GM12875 (cell line): ENCODE measurements at regions not wholly inside any gene's neighbourhood (a gene's known extent, or its start where the extent isn't known, plus 50 kb on each side); places are given as distances from the start of the nearest gene placed in this dataset.

Source experiments
- H3K4me3 ChIP-seq: one replicate; pipeline ENCODE4 v1.5.1; 2011; ENCODE audit warnings: low read depth, low read length, control low read depth
- CTCF ChIP-seq: IDR thresholded peaks from 2 replicates; pipeline ENCODE4 v1.5.1; 2011; ENCODE audit warnings: low read depth, mild to moderate bottlenecking, control low read depth, inconsistent platforms, low read length, moderate library complexity, borderline replicate concordance; ENCODE audit not compliant: insufficient read depth

GRCh38 chr2:60317844-60318243, 235.6 kb downstream of the BCL11A start:
- no peak overlapping the region for H3K4me3 ChIP-seq
- TF ChIP-seq CTCF = no peak

- H3K4me3 ChIP-seq = no peak overlapping the region
- no peak for TF ChIP-seq CTCF
Measured at GRCh38 chr2:60317034-60317386, 236.4 kb downstream of the BCL11A start.

GRCh38 chr2:60316381-60317033, 236.9 kb downstream of the BCL11A start:
- no peak for TF ChIP-seq CTCF
- H3K4me3 ChIP-seq = no peak overlapping the region

- peak; percentile 19; the same call in 1 of the 2 replicates for TF ChIP-seq CTCF
- no peak overlapping the region for H3K4me3 ChIP-seq
Measured at GRCh38 chr2:60313470-60314172, 239.8 kb downstream of the BCL11A start.

- no peak overlapping the region for H3K4me3 ChIP-seq
- TF ChIP-seq CTCF = no peak
Measured at GRCh38 chr2:60312618-60313017, 240.8 kb downstream of the BCL11A start.

GRCh38 chr2:60311524-60311923, 241.9 kb downstream of the BCL11A start:
- TF ChIP-seq CTCF = no peak
- no peak overlapping the region for H3K4me3 ChIP-seq
